ENCODE measurements at regions not wholly inside any gene's neighbourhood (a gene's known extent, or its start where the extent isn't known, plus 50 kb on each side); places are given as distances from the start of the nearest gene placed in this dataset.

DNA sequence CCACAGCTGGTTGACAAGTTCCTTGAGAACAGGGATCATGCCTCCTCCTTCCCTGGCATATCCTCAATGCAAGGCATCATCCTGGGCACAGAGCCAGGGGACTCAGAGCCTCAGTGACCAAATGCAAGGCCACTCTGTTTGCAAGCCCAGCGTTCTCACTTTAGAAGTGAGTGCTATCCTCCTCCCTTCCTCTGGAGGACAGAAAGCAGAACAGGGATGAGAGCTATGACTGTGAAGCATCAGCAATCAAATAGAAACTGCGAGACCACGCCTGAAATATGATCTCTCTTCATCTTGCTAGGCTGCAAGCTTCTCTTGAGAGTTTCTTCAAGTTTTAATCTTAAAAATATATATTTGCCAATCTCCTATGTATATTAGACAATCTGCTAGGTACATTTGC is 119.8 kb downstream of the LRATD1 start:
- intact Hi-C loops (cut with DNase I; ENCODE audit: low total_unique reads) = no loop called here
- in situ Hi-C loops (cut with MboI; ENCODE audit: low sequenced_read_pairs in 4 of 4) = no loop called here
- Histone ChIP-seq H3K4me3 (no peak overlapping the region), H3K27me3 (no peaks in the 10 kb centered on the region), H3K9me3 (no peaks in the 10 kb centered on the region), H3K4me1 (no peaks in the 10 kb centered on the region), H3K36me3 (no peaks in the 10 kb centered on the region), H3K27ac (no peak overlapping the region)
- no peak for TF ChIP-seq POLR2A (IDR thresholded peaks at IDR 0.05)
- TF ChIP-seq, protein P1, sequence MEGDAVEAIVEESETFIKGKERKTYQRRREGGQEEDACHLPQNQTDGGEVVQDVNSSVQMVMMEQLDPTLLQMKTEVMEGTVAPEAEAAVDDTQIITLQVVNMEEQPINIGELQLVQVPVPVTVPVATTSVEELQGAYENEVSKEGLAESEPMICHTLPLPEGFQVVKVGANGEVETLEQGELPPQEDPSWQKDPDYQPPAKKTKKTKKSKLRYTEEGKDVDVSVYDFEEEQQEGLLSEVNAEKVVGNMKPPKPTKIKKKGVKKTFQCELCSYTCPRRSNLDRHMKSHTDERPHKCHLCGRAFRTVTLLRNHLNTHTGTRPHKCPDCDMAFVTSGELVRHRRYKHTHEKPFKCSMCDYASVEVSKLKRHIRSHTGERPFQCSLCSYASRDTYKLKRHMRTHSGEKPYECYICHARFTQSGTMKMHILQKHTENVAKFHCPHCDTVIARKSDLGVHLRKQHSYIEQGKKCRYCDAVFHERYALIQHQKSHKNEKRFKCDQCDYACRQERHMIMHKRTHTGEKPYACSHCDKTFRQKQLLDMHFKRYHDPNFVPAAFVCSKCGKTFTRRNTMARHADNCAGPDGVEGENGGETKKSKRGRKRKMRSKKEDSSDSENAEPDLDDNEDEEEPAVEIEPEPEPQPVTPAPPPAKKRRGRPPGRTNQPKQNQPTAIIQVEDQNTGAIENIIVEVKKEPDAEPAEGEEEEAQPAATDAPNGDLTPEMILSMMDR (IDR thresholded peaks at IDR 0.05 in 4 of 5, conservative IDR thresholded peaks at IDR 0.05 in 1 of 5) = no peak
- DNase-seq (no peak), ATAC-seq (no peak)

DNA sequence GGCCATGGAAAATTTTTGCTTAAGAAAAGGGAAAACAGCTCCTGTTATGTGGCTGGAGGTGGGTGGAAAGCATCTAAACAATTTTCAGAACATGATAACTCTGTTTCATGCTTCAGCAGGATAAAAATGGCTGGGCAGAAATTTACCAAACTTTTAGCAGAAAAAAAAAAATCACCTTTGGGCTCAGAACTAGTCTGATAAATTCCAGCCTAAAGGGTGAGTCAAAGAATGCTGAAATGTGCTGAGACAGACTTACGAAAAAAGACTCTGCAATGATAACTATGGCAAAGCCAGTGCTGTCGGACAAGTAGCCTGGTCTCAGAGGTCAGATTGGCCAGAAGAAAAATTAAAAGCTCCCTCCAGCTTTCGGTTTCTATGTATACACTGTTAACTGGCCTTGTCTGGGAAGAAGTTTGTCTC is 123.6 kb downstream of the LRATD1 start:
- no peak for ATAC-seq
- in situ Hi-C loops (cut with MboI; ENCODE audit: low sequenced_read_pairs in 4 of 4) = no loop called here

DNA sequence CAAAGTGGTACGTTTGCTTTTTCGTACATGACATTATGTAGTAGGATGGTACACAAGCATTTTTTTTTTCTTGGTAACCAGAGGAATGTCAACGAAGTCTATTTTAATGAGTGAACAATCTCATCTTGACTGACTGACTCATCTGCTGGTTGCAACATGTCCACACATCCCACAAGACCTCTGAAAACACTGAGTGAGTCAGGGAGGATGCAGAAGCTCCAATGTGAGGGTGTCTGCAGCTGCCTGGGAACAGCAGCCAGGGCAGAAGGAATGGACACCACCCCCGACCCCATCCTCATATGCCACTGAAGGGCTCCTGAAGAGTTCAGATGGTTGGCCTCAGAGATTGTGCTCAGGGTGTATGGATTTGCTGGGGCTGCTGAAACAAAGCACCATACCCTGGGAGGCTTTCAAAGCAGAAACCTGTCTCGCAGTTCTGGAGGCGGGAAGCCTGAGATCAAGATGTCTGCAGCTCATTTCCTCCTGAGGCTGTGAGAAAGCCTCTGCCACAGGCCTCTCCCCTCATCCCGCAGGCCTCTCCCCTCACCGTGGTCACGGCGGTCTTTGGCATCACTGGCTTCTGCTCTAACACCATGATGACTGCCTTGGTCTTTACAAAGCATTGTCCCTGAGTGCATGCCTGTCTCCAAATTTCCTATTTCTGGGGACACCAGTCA is 124.6 kb downstream of the LRATD1 start:
- Histone ChIP-seq H3K4me1 (no peaks in the 10 kb centered on the region), H3K4me3 (no peak overlapping the region), H3K27me3 (no peaks in the 10 kb centered on the region), H3K36me3 (no peaks in the 10 kb centered on the region), H3K27ac (peak overlapping the region in 1 of 4 donors; percentile 20), H3K9me3 (no peaks in the 10 kb centered on the region)
- in situ Hi-C loops (cut with MboI; ENCODE audit: low sequenced_read_pairs in 4 of 4) (no loop called here), intact Hi-C loops (cut with DNase I; ENCODE audit: low total_unique reads) (no loop called here)
- DNase-seq (peak in 1 of 2 donors; percentile 13), ATAC-seq (peak in 1 of 2 donors; percentile 50)
- TF ChIP-seq, protein P1 (IDR thresholded peaks at IDR 0.05 in 4 of 5, conservative IDR thresholded peaks at IDR 0.05 in 1 of 5) = no peak
- no peak for TF ChIP-seq POLR2A (IDR thresholded peaks at IDR 0.05)

More for the DNA sequence above, 123.6 kb downstream of the LRATD1 start:
- TF ChIP-seq POLR2A (IDR thresholded peaks at IDR 0.05) = no peak
- TF ChIP-seq, protein P1 (IDR thresholded peaks at IDR 0.05 in 4 of 5, conservative IDR thresholded peaks at IDR 0.05 in 1 of 5) = no peak
- Histone ChIP-seq H3K9me3 (no peaks in the 10 kb centered on the region), H3K27ac (peak overlapping the region in 1 of 4 donors; percentile 20), H3K36me3 (no peaks in the 10 kb centered on the region), H3K4me3 (no peak overlapping the region), H3K27me3 (no peaks in the 10 kb centered on the region), H3K4me1 (no peaks in the 10 kb centered on the region)
- intact Hi-C loops (cut with DNase I; ENCODE audit: low total_unique reads) = no loop called here
- DNase-seq = no peak

DNA sequence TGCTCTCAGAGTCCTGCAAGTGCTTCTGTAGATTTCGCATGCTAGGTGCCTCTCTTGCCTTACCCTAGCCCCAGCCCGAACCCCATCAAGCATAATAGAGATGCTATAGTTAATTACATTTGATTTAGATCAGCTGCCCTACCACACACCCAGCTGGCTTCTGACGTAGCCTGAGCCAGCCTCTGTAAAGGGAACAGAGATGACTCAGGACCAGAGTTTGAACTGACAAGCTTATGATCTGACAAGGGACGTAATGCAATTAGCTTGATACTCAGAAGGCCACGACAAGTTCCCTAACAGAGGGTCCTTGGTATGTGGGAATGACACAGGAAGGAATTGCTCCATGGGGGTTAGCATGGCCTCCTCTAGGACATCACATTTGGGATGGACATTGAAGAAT is 126.6 kb downstream of the LRATD1 start:
- H3K9me3 ChIP-seq = no peaks in the 10 kb centered on the region
- H3K27me3 ChIP-seq = no peaks in the 10 kb centered on the region
- TF ChIP-seq, protein P1 (IDR thresholded peaks at IDR 0.05 in 4 of 5, conservative IDR thresholded peaks at IDR 0.05 in 1 of 5) = no peak
- no peak for TF ChIP-seq POLR2A (IDR thresholded peaks at IDR 0.05)
- in situ Hi-C loops (cut with MboI; ENCODE audit: low sequenced_read_pairs in 4 of 4) (no loop called here), intact Hi-C loops (cut with DNase I; ENCODE audit: low total_unique reads) (no loop called here)
- H3K27ac ChIP-seq = no peak overlapping the region
- no peak overlapping the region for H3K4me3 ChIP-seq
- ATAC-seq = no peak
- no peaks in the 10 kb centered on the region for H3K36me3 ChIP-seq
- H3K4me1 ChIP-seq = no peaks in the 10 kb centered on the region
- DNase-seq = no peak

DNA sequence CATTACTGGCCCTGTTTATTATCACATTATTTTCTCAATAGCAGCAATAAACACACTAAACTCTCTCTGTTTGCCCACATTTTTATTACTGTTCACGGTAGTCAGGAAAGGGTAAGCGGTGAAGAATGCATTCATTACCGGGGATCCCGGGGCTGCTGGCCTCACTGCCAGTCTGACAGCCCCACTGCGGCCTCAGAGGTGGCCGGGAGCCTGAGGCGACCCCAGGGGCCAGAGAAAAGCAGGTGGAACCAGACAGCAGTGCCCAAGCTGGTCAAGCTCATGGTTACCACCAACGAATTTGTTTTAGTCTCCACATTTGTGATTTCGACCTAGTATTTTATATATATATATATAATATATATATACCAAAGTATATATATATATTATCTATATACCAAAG is 127.7 kb downstream of the LRATD1 start:
- intact Hi-C loops (cut with DNase I; ENCODE audit: low total_unique reads) = no loop called here
- DNase-seq = no peak
- Histone ChIP-seq H3K9me3 (no peaks in the 10 kb centered on the region), H3K4me1 (no peaks in the 10 kb centered on the region), H3K4me3 (no peak overlapping the region), H3K36me3 (no peaks in the 10 kb centered on the region), H3K27ac (no peak overlapping the region), H3K27me3 (no peaks in the 10 kb centered on the region)
- in situ Hi-C loops (cut with MboI; ENCODE audit: low sequenced_read_pairs in 4 of 4) = no loop called here
- no peak for TF ChIP-seq POLR2A (IDR thresholded peaks at IDR 0.05)
- TF ChIP-seq, protein P1 (IDR thresholded peaks at IDR 0.05 in 4 of 5, conservative IDR thresholded peaks at IDR 0.05 in 1 of 5) = no peak
- no peak for ATAC-seq

All from gastrocnemius medialis (tissue), 4 donors.